ENCODE measurements at regions not wholly inside any gene's neighbourhood (a gene's known extent, or its start where the extent isn't known, plus 50 kb on each side); places are given as distances from the start of the nearest gene placed in this dataset.

- Mint-ChIP-seq H3K27ac (no peak overlapping the region), H3K9me3 (no peaks in the 10 kb centered on the region), H3K36me3 (ENCODE audit: low read depth) (no peaks in the 10 kb centered on the region), H3K4me3 (no peak overlapping the region), H3K4me1 (peaks cover 10% of the 10 kb centered on the region), H3K27me3 (ENCODE audit: insufficient read depth) (peaks cover 2% of the 10 kb centered on the region)
- DNase-seq = no peak
- Histone ChIP-seq H3K9me3 (ENCODE audit: control insufficient read depth, low read length) (no peaks in the 10 kb centered on the region), H3K4me1 (ENCODE audit: control insufficient read depth, insufficient read depth, low read length) (no peaks in the 10 kb centered on the region), H3K36me3 (ENCODE audit: control insufficient read depth, insufficient read depth, low read length) (no peaks in the 10 kb centered on the region), H3K4me3 (ENCODE audit: low read length) (no peak overlapping the region), H3K27me3 (ENCODE audit: control insufficient read depth, insufficient read depth, low read length, poor library complexity, severe bottlenecking) (no peaks in the 10 kb centered on the region), H3K27ac (ENCODE audit: low read depth, low read length) (no peak overlapping the region), H3K9ac (ENCODE audit: extremely low read depth, low read length, poor library complexity, severe bottlenecking) (no peak overlapping the region)
- WGBS, 2 experiments (ENCODE audit: insufficient coverage in 1 of 2, insufficient read length in 1 of 2) = 80 to 83% methylated on average over 1 to 3 of the region's 3 CpGs
- no peak for TF ChIP-seq CTCF (conservative IDR thresholded peaks at IDR 0.05)
Observed at GRCh38 chr1:58233729-58234128, 312.8 kb downstream of the OMA1 start.

GRCh38 chr1:58231204-58231603 is 315.3 kb downstream of the OMA1 start:
- 82 to 94% methylated on average over 1 of the region's 1 CpG for WGBS, 2 experiments (ENCODE audit: insufficient coverage in 1 of 2, insufficient read length in 1 of 2)
- no peaks in the 10 kb centered on the region for H3K36me3 Mint-ChIP-seq (ENCODE audit: low read depth)
- H3K9me3 Mint-ChIP-seq = no peaks in the 10 kb centered on the region
- H3K9ac ChIP-seq (ENCODE audit: extremely low read depth, low read length, poor library complexity, severe bottlenecking) = no peak overlapping the region
- no peaks in the 10 kb centered on the region for H3K36me3 ChIP-seq (ENCODE audit: control insufficient read depth, insufficient read depth, low read length)
- H3K27ac Mint-ChIP-seq = no peak overlapping the region
- H3K4me3 Mint-ChIP-seq = no peak overlapping the region
- no peak for TF ChIP-seq CTCF (conservative IDR thresholded peaks at IDR 0.05)
- no peaks in the 10 kb centered on the region for H3K4me1 ChIP-seq (ENCODE audit: control insufficient read depth, insufficient read depth, low read length)
- H3K4me3 ChIP-seq (ENCODE audit: low read length) = no peak overlapping the region
- DNase-seq = no peak
- H3K9me3 ChIP-seq (ENCODE audit: control insufficient read depth, low read length) = no peaks in the 10 kb centered on the region
- H3K27me3 ChIP-seq (ENCODE audit: control insufficient read depth, insufficient read depth, low read length, poor library complexity, severe bottlenecking) = no peaks in the 10 kb centered on the region
- no peak overlapping the region for H3K27ac ChIP-seq (ENCODE audit: low read depth, low read length)
- H3K27me3 Mint-ChIP-seq (ENCODE audit: insufficient read depth) = peaks cover 3% of the 10 kb centered on the region
- peaks cover 2% of the 10 kb centered on the region for H3K4me1 Mint-ChIP-seq

- H3K27ac Mint-ChIP-seq = no peak overlapping the region
- H3K9me3 Mint-ChIP-seq = no peaks in the 10 kb centered on the region
- Histone ChIP-seq H3K9ac (ENCODE audit: extremely low read depth, low read length, poor library complexity, severe bottlenecking) (no peak overlapping the region), H3K9me3 (ENCODE audit: control insufficient read depth, low read length) (no peaks in the 10 kb centered on the region), H3K4me3 (ENCODE audit: low read length) (no peak overlapping the region), H3K4me1 (ENCODE audit: control insufficient read depth, insufficient read depth, low read length) (no peaks in the 10 kb centered on the region), H3K36me3 (ENCODE audit: control insufficient read depth, insufficient read depth, low read length) (no peaks in the 10 kb centered on the region), H3K27ac (ENCODE audit: low read depth, low read length) (no peak overlapping the region), H3K27me3 (ENCODE audit: control insufficient read depth, insufficient read depth, low read length, poor library complexity, severe bottlenecking) (no peaks in the 10 kb centered on the region)
- 90 to 91% methylated on average over 1 to 3 of the region's 3 CpGs for WGBS, 2 experiments (ENCODE audit: insufficient coverage in 1 of 2, insufficient read length in 1 of 2)
- no peak overlapping the region for H3K4me3 Mint-ChIP-seq
- no peaks in the 10 kb centered on the region for H3K4me1 Mint-ChIP-seq
- TF ChIP-seq CTCF (conservative IDR thresholded peaks at IDR 0.05) = no peak
- DNase-seq = no peak
- H3K27me3 Mint-ChIP-seq (ENCODE audit: insufficient read depth) = peaks cover 3% of the 10 kb centered on the region
- H3K36me3 Mint-ChIP-seq (ENCODE audit: low read depth) = no peaks in the 10 kb centered on the region
Observed at GRCh38 chr1:58227604-58228003, 318.9 kb downstream of the OMA1 start.
